ENCODE measurements at regions not wholly inside any gene's neighbourhood (a gene's known extent, or its start where the extent isn't known, plus 50 kb on each side); places are given as distances from the start of the nearest gene placed in this dataset.

- ATAC-seq (ENCODE audit: low read depth) (no peak), DNase-seq (no peak)
- Mint-ChIP-seq H3K4me1 (no peaks in the 10 kb centered on the region), H3K9me3 (ENCODE audit: insufficient read depth) (peaks cover 3% of the 10 kb centered on the region), H3K27me3 (no peaks in the 10 kb centered on the region), H3K27ac (no peak overlapping the region), H3K4me3 (no peak overlapping the region)
- WGBS (ENCODE audit: insufficient coverage): no CpG with 5 or more reads among the region's 2 CpGs
- Histone ChIP-seq H3K27ac (ENCODE audit: low read length in 2 of 2) (no peak overlapping the region), H3K9ac (ENCODE audit: low read length) (no peak overlapping the region), H3K9me3 (ENCODE audit: control extremely low read depth in 1 of 3, control insufficient read depth in 2 of 3, insufficient read depth in 1 of 3, low read length in 2 of 3) (peaks cover 0 to 6% (median 0%) of the 10 kb centered on the region in 3 donors), H2AFZ (ENCODE audit: insufficient read depth, low read depth, low read length, poor library complexity, severe bottlenecking) (no peak overlapping the region), H3K27me3 (replicated peaks in 1 of 4; ENCODE audit: control extremely low read depth in 1 of 4, control insufficient read depth in 3 of 4, insufficient read depth in 4 of 4, low read length in 3 of 4) (no peaks in the 10 kb centered on the region), H3K4me3 (ENCODE audit: control extremely low read depth in 1 of 5, extremely low read depth in 1 of 5, insufficient read depth in 1 of 5, low read depth in 2 of 5, low read length in 4 of 5) (no peak overlapping the region), H3K36me3 (replicated peaks in 1 of 2; ENCODE audit: control extremely low read depth in 1 of 2, control insufficient read depth in 1 of 2, extremely low read depth in 1 of 2, insufficient read depth in 2 of 2, low read length in 1 of 2) (no peaks in the 10 kb centered on the region), H3K4me2 (replicated peaks; ENCODE audit: low read depth, low read length, poor library complexity, severe bottlenecking) (no peak overlapping the region), H3K4me1 (ENCODE audit: control insufficient read depth in 2 of 2, insufficient read depth in 2 of 2, low read length in 2 of 2) (no peaks in the 10 kb centered on the region), H3K79me2 (ENCODE audit: control insufficient read depth, insufficient read depth, low read length) (no peaks in the 10 kb centered on the region), H4K20me1 (ENCODE audit: control insufficient read depth, insufficient read depth, low read length, poor library complexity, severe bottlenecking) (no peaks in the 10 kb centered on the region)
- intact Hi-C loops (cut with micrococcal nuclease): no loop called here
- TF ChIP-seq EZH2 (IDR thresholded peaks at IDR 0.05; ENCODE audit: borderline replicate concordance, insufficient read depth, low read depth, low read length, poor library complexity, severe bottlenecking) (no peak), CTCF (IDR thresholded peaks at IDR 0.05) (no peak)
- POLR2A ChIA-PET: no interaction called here
- CTCF ChIA-PET: no interaction called here
These were observed 624.2 kb downstream of the PRR16 start for GRCh38 chr5:121088341-121088740.

- no peak overlapping the region for H3K27ac ChIP-seq (ENCODE audit: low read length in 2 of 2)
- no peaks in the 10 kb centered on the region for H4K20me1 ChIP-seq (ENCODE audit: control insufficient read depth, insufficient read depth, low read length, poor library complexity, severe bottlenecking)
- Mint-ChIP-seq H3K9me3 (ENCODE audit: insufficient read depth) (peaks cover 3% of the 10 kb centered on the region), H3K4me1 (no peaks in the 10 kb centered on the region), H3K4me3 (no peak overlapping the region), H3K27ac (no peak overlapping the region), H3K27me3 (no peaks in the 10 kb centered on the region)
- no peak overlapping the region for H2AFZ ChIP-seq (ENCODE audit: insufficient read depth, low read depth, low read length, poor library complexity, severe bottlenecking)
- ChIA-PET POLR2A (no interaction called here), CTCF (no interaction called here)
- H3K9me3 ChIP-seq (ENCODE audit: control extremely low read depth in 1 of 3, control insufficient read depth in 2 of 3, insufficient read depth in 1 of 3, low read length in 2 of 3): peaks cover 0 to 6% (median 0%) of the 10 kb centered on the region in 3 donors
- H3K79me2 ChIP-seq (ENCODE audit: control insufficient read depth, insufficient read depth, low read length): no peaks in the 10 kb centered on the region
- H3K9ac ChIP-seq (ENCODE audit: low read length): no peak overlapping the region
- intact Hi-C loops (cut with micrococcal nuclease): no loop called here
- no peaks in the 10 kb centered on the region for H3K27me3 ChIP-seq (replicated peaks in 1 of 4; ENCODE audit: control extremely low read depth in 1 of 4, control insufficient read depth in 3 of 4, insufficient read depth in 4 of 4, low read length in 3 of 4)
- ATAC-seq (ENCODE audit: low read depth) (no peak), DNase-seq (no peak)
- H3K36me3 ChIP-seq (replicated peaks in 1 of 2; ENCODE audit: control extremely low read depth in 1 of 2, control insufficient read depth in 1 of 2, extremely low read depth in 1 of 2, insufficient read depth in 2 of 2, low read length in 1 of 2): no peaks in the 10 kb centered on the region
- no CpG with 5 or more reads among the region's 2 CpGs for WGBS (ENCODE audit: insufficient coverage)
- H3K4me3 ChIP-seq (ENCODE audit: control extremely low read depth in 1 of 5, extremely low read depth in 1 of 5, insufficient read depth in 1 of 5, low read depth in 2 of 5, low read length in 4 of 5): no peak overlapping the region
- H3K4me2 ChIP-seq (replicated peaks; ENCODE audit: low read depth, low read length, poor library complexity, severe bottlenecking): no peak overlapping the region
- no peak for TF ChIP-seq EZH2 (IDR thresholded peaks at IDR 0.05; ENCODE audit: borderline replicate concordance, insufficient read depth, low read depth, low read length, poor library complexity, severe bottlenecking)
- no peak for TF ChIP-seq CTCF (IDR thresholded peaks at IDR 0.05)
- no peaks in the 10 kb centered on the region for H3K4me1 ChIP-seq (ENCODE audit: control insufficient read depth in 2 of 2, insufficient read depth in 2 of 2, low read length in 2 of 2)
These were observed 626.7 kb downstream of the PRR16 start for GRCh38 chr5:121090822-121091221.

Measured in B cell (primary cell).